Tibial nerve (tissue), 4 donors: ENCODE measurements at regions not wholly inside any gene's neighbourhood (a gene's known extent, or its start where the extent isn't known, plus 50 kb on each side); places are given as distances from the start of the nearest gene placed in this dataset.

Experiments
- DNase-seq, 2 donors: peaks; one replicate each; pipeline ENCODE4 v3.0.0-alpha.2; 2019; ENCODE audit warnings: low spot score in 2 of 2
- H3K27ac ChIP-seq, 4 donors: fragments of 200-600 bp; sonication (generic) in 3 of 4; one replicate each; pipeline ENCODE4 v1.5.1; 2017 to 2019; ENCODE audit warnings: mild to moderate bottlenecking in 1 of 4
- H3K27me3 ChIP-seq, 2 donors: fragments of 200-600 bp; sonication (generic) in 1 of 2; one replicate each; pipeline versions ENCODE4 v1.5.1 to v1.6.0; 2017 to 2019
- H3K36me3 ChIP-seq, 3 donors: fragments of 200-600 bp; sonication (generic); one replicate each; pipeline ENCODE4 v1.5.1; 2018 to 2019
- H3K4me1 ChIP-seq, 4 donors: fragments of 200-600 bp; sonication (generic) in 3 of 4; one replicate each; pipeline ENCODE4 v1.5.1; 2017 to 2019
- H3K4me3 ChIP-seq, 4 donors: fragments of 200-600 bp; sonication (generic) in 3 of 4; one replicate each; pipeline ENCODE4 v1.5.1; 2017 to 2019; ENCODE audit warnings: mild to moderate bottlenecking in 1 of 4, moderate library complexity in 1 of 4
- H3K9me3 ChIP-seq, 4 donors: fragments of 200-600 bp; sonication (generic) in 3 of 4; one replicate each; pipeline ENCODE4 v1.5.1; 2017 to 2019
- CTCF ChIP-seq, 5 experiments: fragments of 200-600 bp in 3 of 5; fragments of 450-650 bp in 2 of 5; sonication (generic) in 3 of 5; IDR thresholded peaks; one replicate each; pipeline ENCODE4 v1.5.1; 2016 to 2019; ENCODE audit warnings: antibody characterized with exemption in 5 of 5, mild to moderate bottlenecking in 3 of 5, moderate library complexity in 2 of 5
- EP300 ChIP-seq, 2 donors: sonication (generic); formaldehyde crosslinking; IDR thresholded peaks; one replicate each; pipeline ENCODE4 v1.6.1; 2017; ENCODE audit warnings: antibody characterized with exemption in 2 of 2, mild to moderate bottlenecking in 1 of 2
- POLR2A ChIP-seq, 2 donors: fragments of 450-650 bp; IDR thresholded peaks; one replicate each; pipeline ENCODE4 v1.6.1; 2017; ENCODE audit warnings: antibody characterized with exemption in 2 of 2, mild to moderate bottlenecking in 2 of 2, moderate library complexity in 2 of 2
- WGBS, 2 donors: methylation state at CpG; one replicate each; pipeline ENCODE4 v1.1.5; 2018; 5-methylcytosine and 5-hydroxymethylcytosine counted together

- Histone ChIP-seq H3K9me3 (no peaks in the 10 kb centered on the region), H3K27ac (no peak overlapping the region), H3K4me1 (no peaks in the 10 kb centered on the region), H3K4me3 (no peak overlapping the region), H3K27me3 (no peaks in the 10 kb centered on the region), H3K36me3 (no peaks in the 10 kb centered on the region)
- DNase-seq = no peak
- TF ChIP-seq CTCF (IDR thresholded peaks at IDR 0.05) (no peak), POLR2A (IDR thresholded peaks at IDR 0.05) (no peak), EP300 (IDR thresholded peaks at IDR 0.05) (no peak)
- WGBS, 2 donors = 89 to 92% methylated on average over 8 of the region's 8 CpGs
Measured at GRCh38 chr10:10930979-10931743, 86.5 kb upstream of the CELF2 start.

GRCh38 chr10:10935032-10935431, 82.6 kb upstream of the CELF2 start:
- 80 to 88% methylated on average over 4 of the region's 4 CpGs for WGBS, 2 donors
- TF ChIP-seq CTCF (IDR thresholded peaks at IDR 0.05) = no peak
- TF ChIP-seq POLR2A (IDR thresholded peaks at IDR 0.05) = no peak

GRCh38 chr10:10938676-10939075, 79.0 kb upstream of the CELF2 start:
- Histone ChIP-seq H3K4me1 (no peaks in the 10 kb centered on the region), H3K36me3 (no peaks in the 10 kb centered on the region), H3K27me3 (no peaks in the 10 kb centered on the region), H3K27ac (no peak overlapping the region), H3K9me3 (no peaks in the 10 kb centered on the region), H3K4me3 (no peak overlapping the region)
- no peak for DNase-seq
- TF ChIP-seq POLR2A (IDR thresholded peaks at IDR 0.05) (no peak), CTCF (IDR thresholded peaks at IDR 0.05) (no peak), EP300 (IDR thresholded peaks at IDR 0.05) (no peak)
- 82 to 94% methylated on average over 5 to 7 of the region's 7 CpGs for WGBS, 2 donors

More at GRCh38 chr10:10935032-10935431, 82.6 kb upstream of the CELF2 start:
- H3K4me3 ChIP-seq = no peak overlapping the region
- no peak for DNase-seq
- H3K4me1 ChIP-seq = no peaks in the 10 kb centered on the region
- no peaks in the 10 kb centered on the region for H3K36me3 ChIP-seq
- H3K27me3 ChIP-seq = no peaks in the 10 kb centered on the region
- H3K27ac ChIP-seq = no peak overlapping the region
- H3K9me3 ChIP-seq = no peaks in the 10 kb centered on the region

GRCh38 chr10:10941127-10941730, 76.4 kb upstream of the CELF2 start:
- no peak for TF ChIP-seq CTCF (IDR thresholded peaks at IDR 0.05)
- TF ChIP-seq POLR2A (IDR thresholded peaks at IDR 0.05) = no peak
- no peak for TF ChIP-seq EP300 (IDR thresholded peaks at IDR 0.05)
- WGBS, 2 donors = 70 to 72% methylated on average over 6 of the region's 6 CpGs
- Histone ChIP-seq H3K27ac (no peak overlapping the region), H3K9me3 (peaks cover 0 to 9% (median 0%) of the 10 kb centered on the region in 4 donors), H3K4me3 (no peak overlapping the region), H3K36me3 (no peaks in the 10 kb centered on the region), H3K4me1 (no peaks in the 10 kb centered on the region), H3K27me3 (no peaks in the 10 kb centered on the region)
- DNase-seq = no peak

GRCh38 chr10:10942441-10942840, 75.2 kb upstream of the CELF2 start:
- WGBS, 2 donors = 94 to 95% methylated on average over 1 of the region's 1 CpG
- H3K27me3 ChIP-seq = no peaks in the 10 kb centered on the region
- no peak overlapping the region for H3K27ac ChIP-seq
- DNase-seq = no peak
- no peaks in the 10 kb centered on the region for H3K4me1 ChIP-seq
- TF ChIP-seq CTCF (IDR thresholded peaks at IDR 0.05) = no peak
- H3K36me3 ChIP-seq = no peaks in the 10 kb centered on the region
- H3K4me3 ChIP-seq = no peak overlapping the region
- H3K9me3 ChIP-seq = peaks cover 0 to 9% (median 0%) of the 10 kb centered on the region in 4 donors
